GM12891 (cell line): ENCODE measurements at regions not wholly inside any gene's neighbourhood (a gene's known extent, or its start where the extent isn't known, plus 50 kb on each side); places are given as distances from the start of the nearest gene placed in this dataset.

Experiments used
- DNase-seq: peaks from one replicate; pipeline ENCODE4 v3.0.0; 2011; ENCODE audit warnings: low spot score; ENCODE audit not compliant: insufficient read length
- FAIRE-seq: peaks from 2 replicates; lab custom pipeline; 2011; peaks lifted over from hg19 to GRCh38; lab: Jason Lieb, UNC
- PAX5 ChIP-seq: IDR thresholded peaks from 2 replicates; pipeline ENCODE4 v1.6.1; 2011; ENCODE audit warnings: low read length, moderate library complexity, mild to moderate bottlenecking; ENCODE audit not compliant: insufficient read depth, severe bottlenecking
- POLR2A ChIP-seq: IDR thresholded peaks from 2 replicates; pipeline ENCODE4 v1.6.1; 2011; ENCODE audit warnings: low read depth, low read length, control low read depth
- POLR2AphosphoS5 ChIP-seq: IDR thresholded peaks from 2 replicates; pipeline ENCODE4 v1.6.1; 2011; ENCODE audit warnings: low read depth, low read length, control low read depth
- POU2F2 ChIP-seq: IDR thresholded peaks from 2 replicates; pipeline ENCODE4 v1.6.1; 2011; ENCODE audit warnings: low read depth, mild to moderate bottlenecking, control low read depth, low read length, moderate library complexity
- SPI1 ChIP-seq: IDR thresholded peaks from 2 replicates; pipeline ENCODE4 v1.6.1; 2011; ENCODE audit warnings: low read depth, low read length, control low read depth
- TAF1 ChIP-seq: IDR thresholded peaks from 2 replicates; pipeline ENCODE4 v1.6.1; 2011; ENCODE audit warnings: low read depth, low read length, control low read depth

GRCh38 chr4:141783770-141784169 is 147.4 kb downstream of the IL15 start:
- no peak for DNase-seq
- TF ChIP-seq POU2F2 (no peak), SPI1 (no peak), POLR2A (no peak), PAX5 (no peak)
- FAIRE-seq = no peak

- TF ChIP-seq POLR2AphosphoS5 = no peak
- no peak for TF ChIP-seq POLR2A
- TF ChIP-seq TAF1 = no peak
- TF ChIP-seq POU2F2 = no peak
- TF ChIP-seq PAX5 = no peak
- no peak for TF ChIP-seq SPI1
- FAIRE-seq = no peak
- DNase-seq = no peak
Observed at GRCh38 chr4:141786946-141787345, 150.6 kb downstream of the IL15 start.

GRCh38 chr4:141788169-141788915 is 152.0 kb downstream of the IL15 start:
- DNase-seq (no peak), FAIRE-seq (no peak)
- TF ChIP-seq TAF1 = no peak
- no peak for TF ChIP-seq POLR2A
- TF ChIP-seq POU2F2 = no peak
- no peak for TF ChIP-seq PAX5
- no peak for TF ChIP-seq SPI1
- no peak for TF ChIP-seq POLR2AphosphoS5

GRCh38 chr4:141789716-141790115 is 153.3 kb downstream of the IL15 start:
- no peak for FAIRE-seq
- no peak for DNase-seq
- TF ChIP-seq PAX5 (no peak), POU2F2 (no peak), TAF1 (no peak), POLR2A (no peak), POLR2AphosphoS5 (no peak), SPI1 (no peak)

GRCh38 chr4:141792164-141792563 is 155.8 kb downstream of the IL15 start:
- FAIRE-seq (no peak), DNase-seq (no peak)
- TF ChIP-seq PAX5 = no peak
- no peak for TF ChIP-seq POLR2AphosphoS5
- TF ChIP-seq SPI1 = no peak
- no peak for TF ChIP-seq POU2F2
- no peak for TF ChIP-seq TAF1
- no peak for TF ChIP-seq POLR2A

- TF ChIP-seq TAF1 (no peak), POU2F2 (no peak), POLR2A (no peak), SPI1 (no peak), POLR2AphosphoS5 (no peak), PAX5 (no peak)
- DNase-seq (no peak), FAIRE-seq (no peak)
Observed at GRCh38 chr4:141797966-141798365, 161.6 kb downstream of the IL15 start.

GRCh38 chr4:141801558-141801957 is 165.2 kb downstream of the IL15 start:
- no peak for FAIRE-seq
- no peak for DNase-seq
- TF ChIP-seq SPI1 (no peak), POLR2A (no peak), PAX5 (no peak), POU2F2 (no peak), POLR2AphosphoS5 (no peak)

GRCh38 chr4:141802333-141802732 is 165.9 kb downstream of the IL15 start:
- no peak for FAIRE-seq
- no peak for TF ChIP-seq PAX5
- TF ChIP-seq POU2F2 = no peak
- no peak for TF ChIP-seq SPI1
- no peak for TF ChIP-seq POLR2AphosphoS5
- no peak for TF ChIP-seq TAF1
- no peak for DNase-seq

GRCh38 chr4:141804836-141805235 is 168.5 kb downstream of the IL15 start:
- no peak for TF ChIP-seq POLR2A
- no peak for FAIRE-seq
- no peak for DNase-seq

GRCh38 chr4:141807103-141807891 is 170.9 kb downstream of the IL15 start:
- TF ChIP-seq SPI1 = no peak
- no peak for TF ChIP-seq PAX5
- TF ChIP-seq TAF1 = no peak
- DNase-seq (no peak), FAIRE-seq (no peak)
